ENCODE measurements at regions not wholly inside any gene's neighbourhood (a gene's known extent, or its start where the extent isn't known, plus 50 kb on each side); places are given as distances from the start of the nearest gene placed in this dataset.
"Not testable (repeated sequence)": the region's sequence is repeated elsewhere in the genome, so short reads cannot be mapped to it uniquely, and the experiment has no call there.

GRCh38 chr6:33885132-33886057 lies 81.6 kb upstream of the MLN start:
- H3K4me3 Mint-ChIP-seq (ENCODE audit: unreplicated experiment) = no peak overlapping the region
- H3K9me3 Mint-ChIP-seq (ENCODE audit: unreplicated experiment) = no peaks in the 10 kb centered on the region
- H3K27me3 Mint-ChIP-seq (ENCODE audit: unreplicated experiment) = no peaks in the 10 kb centered on the region
- H3K27ac Mint-ChIP-seq (ENCODE audit: unreplicated experiment) = no peak overlapping the region
- DNase-seq (ENCODE audit: low spot score) = no peak
- H3K36me3 Mint-ChIP-seq (ENCODE audit: low read depth, unreplicated experiment) = no peaks in the 10 kb centered on the region
- peaks cover 6% of the 10 kb centered on the region for H3K4me1 Mint-ChIP-seq (ENCODE audit: unreplicated experiment)
- TF ChIP-seq CTCF (IDR thresholded peaks at IDR 0.05; ENCODE audit: unreplicated experiment) = no peak

DNA sequence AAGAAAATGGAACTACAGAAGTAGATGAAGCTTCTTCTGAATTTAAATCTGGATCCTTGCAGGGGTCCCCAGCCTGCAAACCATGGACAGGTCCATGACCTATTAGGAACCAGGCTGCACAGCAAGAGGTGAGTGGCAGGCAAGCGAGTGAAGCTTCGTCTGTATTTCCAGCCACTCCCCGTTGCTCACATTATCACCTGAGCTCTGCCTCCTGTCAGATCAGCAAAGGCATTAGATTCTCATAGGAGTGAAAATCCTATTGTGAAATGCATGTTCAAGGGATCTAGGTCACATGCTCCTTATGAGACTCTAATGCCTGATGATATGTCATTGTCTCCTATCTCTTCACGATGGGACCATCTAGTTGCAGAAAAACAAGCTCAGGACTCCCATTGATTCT lies 79.8 kb upstream of the MLN start:
- not testable (repeated sequence) for DNase-seq (ENCODE audit: low spot score); H3K9me3 Mint-ChIP-seq (ENCODE audit: unreplicated experiment); H3K27ac Mint-ChIP-seq (ENCODE audit: unreplicated experiment); H3K4me1 Mint-ChIP-seq (ENCODE audit: unreplicated experiment); H3K27me3 Mint-ChIP-seq (ENCODE audit: unreplicated experiment); H3K36me3 Mint-ChIP-seq (ENCODE audit: low read depth, unreplicated experiment); H3K4me3 Mint-ChIP-seq (ENCODE audit: unreplicated experiment)

DNA sequence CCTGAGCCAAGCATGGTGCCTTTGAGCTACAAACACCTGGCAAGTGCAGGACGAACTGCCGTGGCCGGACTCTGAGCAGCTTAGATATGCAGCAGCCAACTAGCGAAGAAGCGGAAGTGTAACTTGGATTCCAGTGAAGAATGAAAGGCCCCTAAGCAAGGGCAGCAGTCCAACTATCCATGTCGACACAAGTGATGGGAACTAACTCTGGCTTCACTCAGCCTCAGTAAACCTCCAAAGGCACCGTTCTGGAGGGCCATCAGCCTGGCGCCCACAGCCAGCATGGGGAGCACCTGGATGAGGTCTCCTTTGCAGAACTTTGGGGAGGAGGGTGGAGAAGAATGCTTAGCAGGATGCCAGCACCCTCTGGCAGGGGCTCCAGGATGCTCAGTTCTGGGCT lies 78.4 kb upstream of the MLN start:
- DNase-seq (ENCODE audit: low spot score) = no peak
- H3K4me3 Mint-ChIP-seq (ENCODE audit: unreplicated experiment) = no peak overlapping the region
- peaks cover 9% of the 10 kb centered on the region for H3K4me1 Mint-ChIP-seq (ENCODE audit: unreplicated experiment)
- H3K36me3 Mint-ChIP-seq (ENCODE audit: low read depth, unreplicated experiment) = no peaks in the 10 kb centered on the region
- H3K27me3 Mint-ChIP-seq (ENCODE audit: unreplicated experiment) = peaks cover 2% of the 10 kb centered on the region
- H3K27ac Mint-ChIP-seq (ENCODE audit: unreplicated experiment) = no peak overlapping the region
- no peak for TF ChIP-seq CTCF (IDR thresholded peaks at IDR 0.05; ENCODE audit: unreplicated experiment)
- H3K9me3 Mint-ChIP-seq (ENCODE audit: unreplicated experiment) = no peaks in the 10 kb centered on the region

- Mint-ChIP-seq H3K36me3 (ENCODE audit: low read depth, unreplicated experiment) (no peaks in the 10 kb centered on the region), H3K9me3 (ENCODE audit: unreplicated experiment) (no peaks in the 10 kb centered on the region), H3K27ac (ENCODE audit: unreplicated experiment) (no peak overlapping the region), H3K4me1 (ENCODE audit: unreplicated experiment) (peaks cover 9% of the 10 kb centered on the region), H3K4me3 (ENCODE audit: unreplicated experiment) (no peak overlapping the region), H3K27me3 (ENCODE audit: unreplicated experiment) (peaks cover 2% of the 10 kb centered on the region)
- no peak for DNase-seq (ENCODE audit: low spot score)
- no peak for TF ChIP-seq CTCF (IDR thresholded peaks at IDR 0.05; ENCODE audit: unreplicated experiment)
Measured at GRCh38 chr6:33880766-33881165, 77.0 kb upstream of the MLN start.

- peaks cover 2% of the 10 kb centered on the region for H3K27me3 Mint-ChIP-seq (ENCODE audit: unreplicated experiment)
- TF ChIP-seq CTCF (IDR thresholded peaks at IDR 0.05; ENCODE audit: unreplicated experiment) = no peak
- H3K4me3 Mint-ChIP-seq (ENCODE audit: unreplicated experiment) = no peak overlapping the region
- H3K9me3 Mint-ChIP-seq (ENCODE audit: unreplicated experiment) = no peaks in the 10 kb centered on the region
- no peak overlapping the region for H3K27ac Mint-ChIP-seq (ENCODE audit: unreplicated experiment)
- peaks cover 9% of the 10 kb centered on the region for H3K4me1 Mint-ChIP-seq (ENCODE audit: unreplicated experiment)
- no peak for DNase-seq (ENCODE audit: low spot score)
- no peaks in the 10 kb centered on the region for H3K36me3 Mint-ChIP-seq (ENCODE audit: low read depth, unreplicated experiment)
Measured at GRCh38 chr6:33880104-33880678, 76.4 kb upstream of the MLN start.

Data from endothelial cell (in vitro differentiated cells).